SH-SY5Y (cell line): ENCODE measurements at regions not wholly inside any gene's neighbourhood (a gene's known extent, or its start where the extent isn't known, plus 50 kb on each side); places are given as distances from the start of the nearest gene placed in this dataset.

Experiments used
- GATA2 ChIP-seq: IDR thresholded peaks from 2 replicates; pipeline ENCODE4 v1.6.1; 2011; ENCODE audit warnings: mild to moderate bottlenecking, low read depth, low read length
- GATA3 ChIP-seq: IDR thresholded peaks from 2 replicates; pipeline ENCODE4 v1.6.1; 2011; ENCODE audit warnings: low read depth, mild to moderate bottlenecking, low read length, moderate library complexity

DNA sequence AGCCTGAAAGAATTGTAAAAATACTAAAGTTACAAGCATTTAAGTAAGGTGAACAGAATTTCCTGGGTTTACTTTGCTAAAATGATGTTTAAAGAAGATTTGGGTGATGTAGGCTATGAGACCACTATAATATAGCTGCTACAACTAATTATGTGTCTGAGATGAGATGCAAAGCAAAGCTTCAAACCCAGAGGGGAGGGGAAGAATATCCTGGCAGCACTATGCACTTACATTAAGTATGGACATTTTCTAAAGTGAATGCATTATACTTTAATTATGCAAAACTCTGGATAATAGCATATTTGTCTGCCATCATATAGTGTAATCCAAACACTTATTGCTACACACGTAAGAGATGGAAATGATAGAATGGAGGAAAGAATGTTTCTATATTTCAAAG lies 1003.7 kb downstream of the GALC start:
- no peak for TF ChIP-seq GATA3
- no peak for TF ChIP-seq GATA2
